PC-3 (cell line): ENCODE measurements at regions not wholly inside any gene's neighbourhood (a gene's known extent, or its start where the extent isn't known, plus 50 kb on each side); places are given as distances from the start of the nearest gene placed in this dataset.

ENCODE experiments used
- ATAC-seq: fragments of 200-7000 bp; cut with Tn5 transposase; 2 replicates; pipeline ENCODE4 v1.9.1; 2020; ENCODE audit warnings: mild to moderate bottlenecking, moderate library complexity
- BruUV-seq: library from RNA; stranded (reverse); fragments of 400-500 nt; replicated peaks from 2 replicates; lab custom pipeline; 2021; lab: Mats Ljungman, UMichigan
- CTCF ChIA-PET: fragments of 300-600 bp; sonication (Branson Sonifier 250); formaldehyde crosslinking; loops from one replicate; lab custom pipeline; 2022; ENCODE audit warnings: antibody characterized with exemption; lab: Charles Lee
- POLR2A ChIA-PET: fragments of 300-600 bp; sonication (Branson Sonifier 250); formaldehyde crosslinking; loops from one replicate; lab custom pipeline; 2022; ENCODE audit warnings: antibody characterized with exemption; ENCODE audit not compliant: unreplicated experiment; lab: Charles Lee
- DNase-seq: peaks from one replicate; pipeline ENCODE4 v3.0.0-alpha.2; 2015
- H2AFZ ChIP-seq: fragments of 300-600 bp; sonication (generic); 2 replicates; pipeline ENCODE4 v1.6.0; 2016; ENCODE audit warnings: antibody characterized with exemption, low read length
- H3F3A ChIP-seq: fragments of 300-600 bp; sonication (generic); one replicate; pipeline ENCODE4 v1.6.0; 2017; ENCODE audit warnings: antibody characterized with exemption, low read length, control low read depth, mild to moderate bottlenecking; ENCODE audit not compliant: unreplicated experiment
- H3K27ac ChIP-seq: fragments of 300-600 bp; sonication (generic); 2 replicates; pipeline ENCODE4 v1.5.1; 2016; ENCODE audit warnings: mild to moderate bottlenecking, low read length
- H3K27me3 ChIP-seq: fragments of 300-600 bp; sonication (generic); 2 replicates; pipeline ENCODE4 v1.6.1; 2016; ENCODE audit warnings: low read length, mixed read lengths
- H3K36me3 ChIP-seq: fragments of 300-600 bp; sonication (generic); 2 replicates; pipeline ENCODE4 v1.6.1; 2016; ENCODE audit warnings: low read depth, mixed run types, low read length, mixed read lengths
- H3K4me1 ChIP-seq: fragments of 300-600 bp; sonication (generic); 2 replicates; pipeline ENCODE4 v1.5.1; 2016; ENCODE audit warnings: low read length; ENCODE audit not compliant: insufficient read depth
- H3K4me2 ChIP-seq: fragments of 300-600 bp; sonication (generic); 2 replicates; pipeline ENCODE4 v1.6.0; 2016; ENCODE audit warnings: low read length
- H3K4me3 ChIP-seq: fragments of 300-600 bp; sonication (generic); 2 replicates; pipeline ENCODE4 v1.5.1; 2016; ENCODE audit warnings: mild to moderate bottlenecking, low read length, mixed read lengths
- H3K79me2 ChIP-seq: fragments of 300-600 bp; sonication (generic); 2 replicates; pipeline ENCODE4 v1.6.1; 2017; ENCODE audit warnings: low read length, mixed read lengths
- H3K9ac ChIP-seq: fragments of 300-600 bp; sonication (generic); 2 replicates; pipeline ENCODE4 v1.6.0; 2016; ENCODE audit warnings: mild to moderate bottlenecking, low read length
- H3K9me2 ChIP-seq: fragments of 300-600 bp; sonication (generic); replicated peaks from 2 replicates; pipeline ENCODE4 v1.6.1; 2016; ENCODE audit warnings: mixed run types, low read length, mixed read lengths
- H3K9me3 ChIP-seq: fragments of 300-600 bp; sonication (generic); 2 replicates; pipeline ENCODE4 v1.6.1; 2016; ENCODE audit warnings: low read length, mixed read lengths
- H4K20me1 ChIP-seq: fragments of 300-600 bp; sonication (generic); 2 replicates; pipeline ENCODE4 v1.6.1; 2016; ENCODE audit warnings: low read length, mixed read lengths
- EZH2 ChIP-seq: fragments of 300-600 bp; sonication (generic); IDR thresholded peaks from one replicate; pipeline ENCODE4 v1.6.1; 2017; ENCODE audit warnings: antibody characterized with exemption, mild to moderate bottlenecking, low read length; ENCODE audit not compliant: unreplicated experiment
- EZH2phosphoT487 ChIP-seq: fragments of 300-600 bp; sonication (generic); IDR thresholded peaks from 2 replicates; pipeline ENCODE4 v1.6.1; 2018; ENCODE audit warnings: mild to moderate bottlenecking, antibody characterized with exemption, low read length, borderline replicate concordance
- intact Hi-C: fragments of 100-400 bp; cut with micrococcal nuclease; formaldehyde crosslinking; loops from 2 replicates; pipeline ENCODE4 v1.9.0; 2023
- TF ChIP-seq, protein P1 (sequence below): fragments of 300-600 bp; sonication (generic); conservative IDR thresholded peaks from 2 replicates; pipeline ENCODE4 v1.5.1; 2017; ENCODE audit warnings: antibody characterized with exemption, low read depth, mild to moderate bottlenecking, low read length

DNA sequence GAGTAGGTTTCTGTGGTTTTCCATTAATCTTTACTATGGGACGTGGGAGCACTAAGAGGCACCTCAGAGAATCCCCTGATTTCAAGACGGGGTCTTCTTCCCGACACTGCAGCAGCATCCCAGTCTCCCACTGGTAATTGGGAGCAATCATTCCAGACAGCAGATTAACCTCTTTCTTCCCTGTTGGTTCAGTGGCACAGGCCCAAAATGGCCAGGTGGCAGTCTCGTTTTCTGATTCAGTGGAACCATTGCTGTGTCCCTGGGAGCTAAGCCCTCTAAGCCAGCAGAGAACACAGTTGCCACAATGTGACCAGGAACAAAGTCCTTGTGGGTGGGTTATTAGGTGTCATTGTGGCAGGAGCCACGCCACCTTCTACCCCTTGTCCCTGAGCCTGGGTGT lies 342.1 kb downstream of the MATN1 start:
- H3K4me1 ChIP-seq, result no peaks in the 10 kb centered on the region
- no peaks in the 10 kb centered on the region for H3K9me3 ChIP-seq
- H3K4me2 ChIP-seq, result no peak overlapping the region
- H3K9me2 ChIP-seq, result no peaks in the 10 kb centered on the region
- no peak overlapping the region for H3K4me3 ChIP-seq
- H3K27ac ChIP-seq, result no peak overlapping the region
- no peaks in the 10 kb centered on the region for H3K36me3 ChIP-seq
- ChIA-PET POLR2A (no interaction called here), CTCF (interaction anchor here (0.6 to 1.8 kb wide), 3 partner anchors 27 to 693 kb away, joined by 3 to 6 read pairs (median 5); no protein-coding TSS in a partner anchor)
- peaks cover 11% of the 10 kb centered on the region; the same call in 1 of the 2 replicates for H3K27me3 ChIP-seq
- DNase-seq (no peak), ATAC-seq (no peak)
- H2AFZ ChIP-seq, result no peak overlapping the region
- BruUV-seq, result no TSS peak
- H3K79me2 ChIP-seq, result no peaks in the 10 kb centered on the region
- no peak overlapping the region for H3K9ac ChIP-seq
- no peaks in the 10 kb centered on the region for H4K20me1 ChIP-seq
- TF ChIP-seq EZH2phosphoT487, result no peak
- no peak for TF ChIP-seq EZH2
- TF ChIP-seq, protein P1, sequence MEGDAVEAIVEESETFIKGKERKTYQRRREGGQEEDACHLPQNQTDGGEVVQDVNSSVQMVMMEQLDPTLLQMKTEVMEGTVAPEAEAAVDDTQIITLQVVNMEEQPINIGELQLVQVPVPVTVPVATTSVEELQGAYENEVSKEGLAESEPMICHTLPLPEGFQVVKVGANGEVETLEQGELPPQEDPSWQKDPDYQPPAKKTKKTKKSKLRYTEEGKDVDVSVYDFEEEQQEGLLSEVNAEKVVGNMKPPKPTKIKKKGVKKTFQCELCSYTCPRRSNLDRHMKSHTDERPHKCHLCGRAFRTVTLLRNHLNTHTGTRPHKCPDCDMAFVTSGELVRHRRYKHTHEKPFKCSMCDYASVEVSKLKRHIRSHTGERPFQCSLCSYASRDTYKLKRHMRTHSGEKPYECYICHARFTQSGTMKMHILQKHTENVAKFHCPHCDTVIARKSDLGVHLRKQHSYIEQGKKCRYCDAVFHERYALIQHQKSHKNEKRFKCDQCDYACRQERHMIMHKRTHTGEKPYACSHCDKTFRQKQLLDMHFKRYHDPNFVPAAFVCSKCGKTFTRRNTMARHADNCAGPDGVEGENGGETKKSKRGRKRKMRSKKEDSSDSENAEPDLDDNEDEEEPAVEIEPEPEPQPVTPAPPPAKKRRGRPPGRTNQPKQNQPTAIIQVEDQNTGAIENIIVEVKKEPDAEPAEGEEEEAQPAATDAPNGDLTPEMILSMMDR, result no peak
- H3F3A ChIP-seq, result no peaks in the 10 kb centered on the region
- intact Hi-C loops, result loop anchor here (5.0 to 10.0 kb wide), 4 partner anchors 466 to 1144 kb away; partner anchors contain the start of gene PTPRU

DNA sequence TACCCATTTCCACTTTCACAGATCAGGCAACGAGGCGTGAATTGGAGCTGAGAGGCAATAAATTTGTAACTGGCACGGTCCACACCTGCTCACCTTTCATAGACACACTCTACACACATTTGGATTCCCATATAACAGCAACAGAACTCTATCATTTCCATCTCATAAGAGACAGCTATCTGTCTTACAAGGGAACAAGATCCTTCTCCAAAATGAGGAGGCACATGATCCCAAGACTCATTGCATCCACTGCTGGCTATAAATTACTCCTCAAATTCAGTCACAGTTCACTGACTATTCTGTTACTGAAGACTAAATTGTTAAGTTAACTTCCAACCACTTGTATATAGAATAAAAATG lies 342.8 kb downstream of the MATN1 start:
- no peaks in the 10 kb centered on the region for H3K36me3 ChIP-seq
- no peaks in the 10 kb centered on the region for H3K4me1 ChIP-seq
- intact Hi-C loops, result loop anchor here (5.0 to 10.0 kb wide), 4 partner anchors 466 to 1143 kb away; partner anchors contain the start of gene PTPRU
- no peak overlapping the region for H3K9ac ChIP-seq
- no TSS peak for BruUV-seq
- H2AFZ ChIP-seq, result no peak overlapping the region
- ChIA-PET CTCF (interaction anchor here (0.6 to 1.8 kb wide), 6 partner anchors 27 to 1144 kb away, joined by 3 to 6 read pairs (median 4); partner anchors contain the start of gene PTPRU), POLR2A (no interaction called here)
- ATAC-seq, result no peak
- H3K27me3 ChIP-seq, result peaks cover 12% of the 10 kb centered on the region; the same call in 1 of the 2 replicates
- TF ChIP-seq EZH2, result no peak
- TF ChIP-seq, protein P1, result 0 out of 2 replicates have a peak, but pooled peaks have one; percentile 7
- H3K4me3 ChIP-seq, result no peak overlapping the region
- no peaks in the 10 kb centered on the region for H3K9me2 ChIP-seq
- no peaks in the 10 kb centered on the region for H3K9me3 ChIP-seq
- H3K4me2 ChIP-seq, result peak overlapping the region; percentile 47; the same call in 1 of the 2 replicates
- no peaks in the 10 kb centered on the region for H3K79me2 ChIP-seq
- no peaks in the 10 kb centered on the region for H4K20me1 ChIP-seq
- no peak overlapping the region for H3K27ac ChIP-seq
- H3F3A ChIP-seq, result no peaks in the 10 kb centered on the region
- DNase-seq, result no peak
